Endothelial cell of umbilical vein (primary cell): ENCODE measurements at regions not wholly inside any gene's neighbourhood (a gene's known extent, or its start where the extent isn't known, plus 50 kb on each side); places are given as distances from the start of the nearest gene placed in this dataset.

Experiments used
- BruUV-seq: library from RNA; stranded (reverse); fragments of 400-500 nt; replicated peaks from 2 replicates; lab custom pipeline; 2021; lab: Mats Ljungman, UMichigan
- CTCF ChIA-PET: fragments of 300-600, 350-600 bp; sonication (Branson Sonifier 250); formaldehyde crosslinking; loops from one replicate; lab custom pipeline; 2021; ENCODE audit warnings: antibody characterized with exemption, inconsistent platforms; lab: Charles Lee
- POLR2A ChIA-PET: fragments of 300-600, 350-600 bp; sonication (Branson Sonifier 250); formaldehyde crosslinking; loops from one replicate; lab custom pipeline; 2021; ENCODE audit warnings: antibody characterized with exemption, inconsistent platforms; lab: Charles Lee
- DNase-seq: peaks from one replicate; pipeline ENCODE4 v3.0.0-alpha.2; 2011; ENCODE audit warnings: low read depth, low spot score
- FAIRE-seq: peaks from 2 replicates; lab custom pipeline; 2011; peaks lifted over from hg19 to GRCh38; lab: Jason Lieb, UNC
- H2AFZ ChIP-seq: 2 replicates; pipeline ENCODE4 v1.6.0; 2012; ENCODE audit warnings: low read depth, low read length, control low read depth, inconsistent platforms
- H3K27ac ChIP-seq: 2 replicates; pipeline ENCODE4 v1.5.1; 2011; ENCODE audit warnings: low read depth, mild to moderate bottlenecking, control low read depth, low read length, moderate library complexity; ENCODE audit not compliant: insufficient read depth
- H3K27me3 ChIP-seq, 2 experiments: 2 replicates each; pipeline versions ENCODE4 v1.6.0 to v1.6.1; 2011; ENCODE audit warnings: low read length in 2 of 2, mixed read lengths in 1 of 2; ENCODE audit not compliant: control insufficient read depth in 2 of 2, insufficient read depth in 2 of 2
- H3K36me3 ChIP-seq, 2 experiments: 2 replicates in 1 of 2; 3 replicates in 1 of 2; pipeline ENCODE4 v1.5.1; 2011; ENCODE audit warnings: low read length in 2 of 2, mild to moderate bottlenecking in 1 of 2, moderate library complexity in 1 of 2; ENCODE audit not compliant: control insufficient read depth in 2 of 2, insufficient read depth in 2 of 2; ENCODE audit errors: extremely low read depth in 1 of 2
- H3K4me1 ChIP-seq: 3 replicates; pipeline ENCODE4 v1.5.1; 2011; ENCODE audit warnings: mild to moderate bottlenecking, low read length; ENCODE audit not compliant: control insufficient read depth, insufficient read depth; ENCODE audit errors: extremely low read depth
- H3K4me2 ChIP-seq: 2 replicates; pipeline ENCODE4 v1.6.1; 2011; ENCODE audit warnings: low read length, control low read depth, mixed read lengths; ENCODE audit not compliant: insufficient read depth
- H3K4me3 ChIP-seq, 3 experiments: fragments of 200-600 bp in 1 of 3; sonication (generic), shearing (Covaris generic) in 1 of 3; replicated peaks in 1 of 3; 2 replicates each; pipeline ENCODE4 v1.5.1; 2011 to 2016; ENCODE audit warnings: control low read depth in 3 of 3, low read length in 3 of 3, mild to moderate bottlenecking in 2 of 3, inconsistent platforms in 1 of 3, low read depth in 1 of 3, moderate library complexity in 1 of 3; ENCODE audit not compliant: insufficient read depth in 1 of 3
- H3K79me2 ChIP-seq: 2 replicates; pipeline ENCODE4 v1.6.0; 2012; ENCODE audit warnings: low read length, inconsistent platforms; ENCODE audit not compliant: control insufficient read depth, insufficient read depth
- H3K9ac ChIP-seq: replicated peaks from 2 replicates; pipeline ENCODE3; 2011; ENCODE audit warnings: low read length, control low read depth; ENCODE audit not compliant: insufficient read depth; ENCODE audit errors: extremely low read depth
- H3K9me1 ChIP-seq: replicated peaks from 3 replicates; pipeline ENCODE4 v1.6.0; 2011; ENCODE audit warnings: mild to moderate bottlenecking, low read length; ENCODE audit not compliant: control insufficient read depth, insufficient read depth; ENCODE audit errors: extremely low read depth
- H3K9me3 ChIP-seq: replicated peaks from 2 replicates; pipeline ENCODE4 v1.5.1; 2012; ENCODE audit warnings: low read length, inconsistent platforms; ENCODE audit not compliant: control insufficient read depth, insufficient read depth
- H4K20me1 ChIP-seq: replicated peaks from 2 replicates; pipeline ENCODE3; 2011; ENCODE audit warnings: mild to moderate bottlenecking, low read length; ENCODE audit not compliant: control insufficient read depth, insufficient read depth; ENCODE audit errors: extremely low read depth
- EZH2 ChIP-seq: IDR thresholded peaks from 2 replicates; pipeline ENCODE4 v1.6.1; 2012; ENCODE audit warnings: borderline replicate concordance, low read depth, mild to moderate bottlenecking, moderate library complexity, low read length, inconsistent platforms; ENCODE audit not compliant: severe bottlenecking
- GATA2 ChIP-seq: IDR thresholded peaks from 2 replicates; pipeline ENCODE4 v1.7.0; 2011; ENCODE audit warnings: low read depth, mild to moderate bottlenecking, moderate library complexity, mixed read lengths, low read length; ENCODE audit not compliant: insufficient read length, insufficient read depth
- JUN ChIP-seq: IDR thresholded peaks from 2 replicates; pipeline ENCODE4 v1.6.1; 2011; ENCODE audit warnings: borderline replicate concordance, low read depth; ENCODE audit not compliant: insufficient read length, insufficient read depth
- dilution Hi-C: fragments of 300-500 bp; cut with MboI; formaldehyde crosslinking; loops from one replicate; pipeline ENCODE4 v1.15.0; 2019; ENCODE audit warnings: low sequenced_read_pairs; ENCODE audit not compliant: extremely low pct_ligation_motif_present
- intact Hi-C: fragments of 100-400 bp; cut with micrococcal nuclease; formaldehyde crosslinking; loops from one replicate; pipeline ENCODE4 v1.10.0; 2022

DNA sequence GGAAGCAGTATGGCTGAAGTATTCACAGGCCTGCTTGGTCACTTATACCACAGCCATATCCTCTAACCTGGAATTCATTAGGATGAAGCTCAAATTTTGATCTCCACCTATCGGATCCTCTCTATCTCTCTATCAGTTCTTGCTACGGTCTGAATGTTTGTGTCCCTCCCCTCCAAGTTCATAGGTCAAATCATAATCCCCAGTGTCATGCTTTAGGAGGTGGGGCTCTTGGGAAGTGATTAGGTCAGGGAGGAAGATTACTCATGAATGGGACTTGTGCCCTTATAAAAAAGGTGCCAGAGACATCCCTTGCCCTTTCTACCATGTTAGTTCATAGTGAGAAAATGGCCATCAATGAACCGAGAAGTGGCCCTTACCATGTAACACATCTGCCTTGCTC lies 190.8 kb upstream of the MYLIP start:
- no peaks in the 10 kb centered on the region for H3K9me1 ChIP-seq
- ChIA-PET POLR2A (no interaction called here), CTCF (no interaction called here)
- intact Hi-C loops: no loop called here
- no peak overlapping the region for H3K4me3 ChIP-seq
- peaks cover 5% of the 10 kb centered on the region for H3K4me1 ChIP-seq
- no peaks in the 10 kb centered on the region for H3K27me3 ChIP-seq
- DNase-seq (no peak), FAIRE-seq (peak; percentile 66)
- H3K4me2 ChIP-seq: no peak overlapping the region
- BruUV-seq: no TSS peak
- no peak overlapping the region for H3K27ac ChIP-seq
- no peak overlapping the region for H2AFZ ChIP-seq
- no peaks in the 10 kb centered on the region for H4K20me1 ChIP-seq
- H3K9me3 ChIP-seq: no peaks in the 10 kb centered on the region
- TF ChIP-seq GATA2 (peak; percentile 17), EZH2 (no peak)
- H3K79me2 ChIP-seq: no peaks in the 10 kb centered on the region
- dilution Hi-C loops: no loop called here
- no peaks in the 10 kb centered on the region for H3K36me3 ChIP-seq
- H3K9ac ChIP-seq: no peak overlapping the region

DNA sequence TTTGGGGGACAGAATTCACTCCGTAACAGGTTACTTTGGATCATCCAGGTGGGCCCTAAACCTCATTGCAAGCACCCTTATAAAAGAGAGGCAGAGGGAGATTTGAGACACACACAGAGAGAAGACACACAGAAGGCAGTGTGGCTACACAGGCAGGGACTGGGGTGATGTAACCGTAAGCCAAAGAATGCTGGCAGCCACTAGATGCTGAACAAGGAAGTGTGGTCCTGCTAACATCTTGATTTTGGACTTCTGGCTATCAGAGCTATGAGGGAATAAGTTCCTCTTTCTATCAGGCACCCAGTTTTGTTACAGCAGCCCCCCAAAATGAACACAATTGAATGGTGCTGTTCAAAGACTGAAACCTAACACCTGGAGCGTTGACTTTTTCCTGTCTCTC lies 191.3 kb upstream of the MYLIP start:
- Histone ChIP-seq H3K36me3 (no peaks in the 10 kb centered on the region), H2AFZ (no peak overlapping the region), H3K9me1 (no peaks in the 10 kb centered on the region), H3K9me3 (no peaks in the 10 kb centered on the region), H3K9ac (no peak overlapping the region), H3K79me2 (no peaks in the 10 kb centered on the region), H4K20me1 (no peaks in the 10 kb centered on the region), H3K4me2 (no peak overlapping the region), H3K27me3 (no peaks in the 10 kb centered on the region), H3K27ac (no peak overlapping the region), H3K4me3 (no peak overlapping the region), H3K4me1 (peaks cover 5% of the 10 kb centered on the region)
- intact Hi-C loops: no loop called here
- POLR2A ChIA-PET: no interaction called here
- DNase-seq: no peak
- BruUV-seq: no TSS peak
- no peak for FAIRE-seq
- CTCF ChIA-PET: no interaction called here
- dilution Hi-C loops: no loop called here
- TF ChIP-seq JUN: no peak
- TF ChIP-seq GATA2: no peak
